Mammary epithelial cell (primary cell): ENCODE measurements at regions not wholly inside any gene's neighbourhood (a gene's known extent, or its start where the extent isn't known, plus 50 kb on each side); places are given as distances from the start of the nearest gene placed in this dataset.

Experiments used
- CTCF ChIP-seq, 2 donors: IDR thresholded peaks in 1 of 2; conservative IDR thresholded peaks in 1 of 2; 2 replicates each; pipeline ENCODE4 v1.5.1; 2011 to 2012; ENCODE audit warnings: inconsistent platforms in 2 of 2, low read length in 2 of 2, mild to moderate bottlenecking in 2 of 2, control low read depth in 1 of 2, low read depth in 1 of 2; ENCODE audit not compliant: insufficient read depth in 1 of 2; ENCODE audit errors: extremely low read depth in 1 of 2
- EZH2 ChIP-seq: IDR thresholded peaks from 2 replicates; pipeline ENCODE4 v1.6.1; 2012; ENCODE audit warnings: low read length, inconsistent platforms, borderline replicate concordance

DNA sequence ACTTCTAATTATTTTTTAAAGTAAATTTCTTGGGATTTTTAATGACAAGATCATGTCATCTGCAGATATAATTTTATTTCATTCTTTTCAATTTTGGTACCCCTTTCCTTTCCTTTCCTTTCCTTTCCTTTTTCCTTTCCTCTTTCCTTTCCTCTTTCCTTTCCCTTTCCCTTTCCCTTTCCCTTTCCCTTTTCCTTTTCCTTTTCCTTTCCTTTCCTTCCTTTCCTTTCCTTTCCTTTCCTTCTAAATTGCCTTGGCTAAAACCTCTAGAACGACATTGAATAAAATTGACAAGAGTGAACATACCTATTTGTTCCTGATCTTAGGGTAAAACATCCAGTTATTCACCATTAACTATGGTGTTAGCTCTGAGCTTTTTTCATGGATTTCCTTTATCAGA is 334.1 kb downstream of the NDFIP2 start:
- TF ChIP-seq CTCF (conservative IDR thresholded peaks at IDR 0.05 in 1 of 2, IDR thresholded peaks at IDR 0.05 in 1 of 2; ENCODE audit: extremely low read depth in 1 of 2, insufficient read depth in 1 of 2, low read depth in 1 of 2, low read length in 2 of 2), result no peak
- TF ChIP-seq EZH2, result no peak
